ENCODE measurements at regions not wholly inside any gene's neighbourhood (a gene's known extent, or its start where the extent isn't known, plus 50 kb on each side); places are given as distances from the start of the nearest gene placed in this dataset.

DNA sequence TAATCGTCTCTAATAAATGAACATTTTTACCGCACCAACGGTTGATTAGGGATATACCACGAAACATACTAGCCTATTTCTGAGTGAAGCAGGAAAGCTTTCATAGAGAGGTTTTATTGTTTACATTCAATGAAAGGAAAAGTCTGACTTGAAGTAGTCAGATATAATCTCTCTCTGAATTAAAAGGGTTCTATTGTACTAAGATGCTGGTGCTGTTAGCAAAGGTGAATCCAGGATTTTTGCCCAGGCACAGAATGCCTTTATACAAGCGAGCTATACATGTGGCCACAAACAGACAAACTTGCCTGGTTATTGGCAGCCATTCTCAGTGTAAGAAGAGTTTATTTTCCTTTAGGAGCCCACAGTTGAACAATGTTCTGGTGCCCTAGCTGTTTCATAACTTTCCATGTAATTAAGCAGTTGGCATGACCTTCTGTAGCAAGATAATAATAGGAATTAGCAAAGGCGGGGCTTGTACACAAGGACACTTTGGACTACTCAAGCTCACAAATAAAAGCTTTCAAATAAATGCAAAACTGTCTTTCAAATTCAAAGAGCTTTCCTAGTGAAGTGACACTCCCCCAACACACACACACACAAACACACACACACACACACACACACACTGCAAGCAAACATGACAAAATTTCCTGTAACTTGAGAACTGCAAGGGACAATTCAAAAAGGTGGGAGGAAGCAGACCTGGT, 198.7 kb upstream of the MAP3K1 start:
- Histone ChIP-seq H3K4me2 (ENCODE audit: low read depth, low read length) (no peak overlapping the region), H3K4me1 (ENCODE audit: insufficient read depth, low read length) (peaks cover 13% of the 10 kb centered on the region), H2AFZ (ENCODE audit: low read length) (no peak overlapping the region), H3K36me3 (replicated peaks in 1 of 2; ENCODE audit: control insufficient read depth in 1 of 2, insufficient read depth in 2 of 2, low read length in 2 of 2) (no peaks in the 10 kb centered on the region), H3K27ac (ENCODE audit: extremely low read length, insufficient read depth, low read length) (no peak overlapping the region), H3K79me2 (ENCODE audit: insufficient read depth, low read length) (no peaks in the 10 kb centered on the region), H3K9ac (ENCODE audit: insufficient read depth, low read depth, low read length) (no peak overlapping the region), H3K9me3 (ENCODE audit: low read length) (peaks cover 18% of the 10 kb centered on the region), H3K27me3 (ENCODE audit: control insufficient read depth in 1 of 2, insufficient read depth in 2 of 2, low read length in 2 of 2) (no peaks in the 10 kb centered on the region; a peak in 1 of 5 replicates), H4K20me1 (ENCODE audit: insufficient read depth, low read length) (no peaks in the 10 kb centered on the region), H3K4me3 (replicated peaks in 1 of 3; ENCODE audit: insufficient read depth in 1 of 3, low read depth in 2 of 3, low read length in 3 of 3) (no peak overlapping the region)
- WGBS (ENCODE audit: low lambda C conversion rate) = 78% methylated on average over 6 of the region's 6 CpGs
- intact Hi-C loops (cut with micrococcal nuclease; ENCODE audit: unreplicated experiment) = no loop called here
- BruUV-seq (replicated peaks) = no TSS peak
- no peak for FAIRE-seq
- DNase-seq (ENCODE audit: low spot score) = no peak
- POLR2A ChIA-PET = no interaction called here
- TF ChIP-seq CREB1 (IDR thresholded peaks at IDR 0.05) (no peak), CREB1 (CRISPR knock-in tag; IDR thresholded peaks at IDR 0.05) (no peak), SP5 (CRISPR knock-in tag; IDR thresholded peaks at IDR 0.05; ENCODE audit: borderline replicate concordance, low read depth) (no peak), CBX2 (IDR thresholded peaks at IDR 0.05; ENCODE audit: low read depth, low read length) (no peak), CBX2 (CRISPR knock-in tag; IDR thresholded peaks at IDR 0.05; ENCODE audit: low read depth) (no peak), THAP11 (CRISPR knock-in tag; IDR thresholded peaks at IDR 0.05) (no peak), GABPB1 (CRISPR knock-in tag; IDR thresholded peaks at IDR 0.05) (no peak), KMT2B (CRISPR knock-in tag; IDR thresholded peaks at IDR 0.05) (no peak), ZNF678 (CRISPR knock-in tag; IDR thresholded peaks at IDR 0.05) (no peak), ARHGAP35 (CRISPR knock-in tag; IDR thresholded peaks at IDR 0.05; ENCODE audit: borderline replicate concordance) (no peak), ZNF563 (CRISPR knock-in tag; IDR thresholded peaks at IDR 0.05) (no peak)
- TF ChIP-seq, protein P1, sequence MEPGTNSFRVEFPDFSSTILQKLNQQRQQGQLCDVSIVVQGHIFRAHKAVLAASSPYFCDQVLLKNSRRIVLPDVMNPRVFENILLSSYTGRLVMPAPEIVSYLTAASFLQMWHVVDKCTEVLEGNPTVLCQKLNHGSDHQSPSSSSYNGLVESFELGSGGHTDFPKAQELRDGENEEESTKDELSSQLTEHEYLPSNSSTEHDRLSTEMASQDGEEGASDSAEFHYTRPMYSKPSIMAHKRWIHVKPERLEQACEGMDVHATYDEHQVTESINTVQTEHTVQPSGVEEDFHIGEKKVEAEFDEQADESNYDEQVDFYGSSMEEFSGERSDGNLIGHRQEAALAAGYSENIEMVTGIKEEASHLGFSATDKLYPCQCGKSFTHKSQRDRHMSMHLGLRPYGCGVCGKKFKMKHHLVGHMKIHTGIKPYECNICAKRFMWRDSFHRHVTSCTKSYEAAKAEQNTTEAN (CRISPR knock-in tag; conservative IDR thresholded peaks at IDR 0.05) = no peak
- TF ChIP-seq, protein P2, sequence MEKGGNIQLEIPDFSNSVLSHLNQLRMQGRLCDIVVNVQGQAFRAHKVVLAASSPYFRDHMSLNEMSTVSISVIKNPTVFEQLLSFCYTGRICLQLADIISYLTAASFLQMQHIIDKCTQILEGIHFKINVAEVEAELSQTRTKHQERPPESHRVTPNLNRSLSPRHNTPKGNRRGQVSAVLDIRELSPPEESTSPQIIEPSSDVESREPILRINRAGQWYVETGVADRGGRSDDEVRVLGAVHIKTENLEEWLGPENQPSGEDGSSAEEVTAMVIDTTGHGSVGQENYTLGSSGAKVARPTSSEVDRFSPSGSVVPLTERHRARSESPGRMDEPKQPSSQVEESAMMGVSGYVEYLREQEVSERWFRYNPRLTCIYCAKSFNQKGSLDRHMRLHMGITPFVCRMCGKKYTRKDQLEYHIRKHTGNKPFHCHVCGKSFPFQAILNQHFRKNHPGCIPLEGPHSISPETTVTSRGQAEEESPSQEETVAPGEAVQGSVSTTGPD (CRISPR knock-in tag; IDR thresholded peaks at IDR 0.05) = no peak
- TF ChIP-seq, protein P3, sequence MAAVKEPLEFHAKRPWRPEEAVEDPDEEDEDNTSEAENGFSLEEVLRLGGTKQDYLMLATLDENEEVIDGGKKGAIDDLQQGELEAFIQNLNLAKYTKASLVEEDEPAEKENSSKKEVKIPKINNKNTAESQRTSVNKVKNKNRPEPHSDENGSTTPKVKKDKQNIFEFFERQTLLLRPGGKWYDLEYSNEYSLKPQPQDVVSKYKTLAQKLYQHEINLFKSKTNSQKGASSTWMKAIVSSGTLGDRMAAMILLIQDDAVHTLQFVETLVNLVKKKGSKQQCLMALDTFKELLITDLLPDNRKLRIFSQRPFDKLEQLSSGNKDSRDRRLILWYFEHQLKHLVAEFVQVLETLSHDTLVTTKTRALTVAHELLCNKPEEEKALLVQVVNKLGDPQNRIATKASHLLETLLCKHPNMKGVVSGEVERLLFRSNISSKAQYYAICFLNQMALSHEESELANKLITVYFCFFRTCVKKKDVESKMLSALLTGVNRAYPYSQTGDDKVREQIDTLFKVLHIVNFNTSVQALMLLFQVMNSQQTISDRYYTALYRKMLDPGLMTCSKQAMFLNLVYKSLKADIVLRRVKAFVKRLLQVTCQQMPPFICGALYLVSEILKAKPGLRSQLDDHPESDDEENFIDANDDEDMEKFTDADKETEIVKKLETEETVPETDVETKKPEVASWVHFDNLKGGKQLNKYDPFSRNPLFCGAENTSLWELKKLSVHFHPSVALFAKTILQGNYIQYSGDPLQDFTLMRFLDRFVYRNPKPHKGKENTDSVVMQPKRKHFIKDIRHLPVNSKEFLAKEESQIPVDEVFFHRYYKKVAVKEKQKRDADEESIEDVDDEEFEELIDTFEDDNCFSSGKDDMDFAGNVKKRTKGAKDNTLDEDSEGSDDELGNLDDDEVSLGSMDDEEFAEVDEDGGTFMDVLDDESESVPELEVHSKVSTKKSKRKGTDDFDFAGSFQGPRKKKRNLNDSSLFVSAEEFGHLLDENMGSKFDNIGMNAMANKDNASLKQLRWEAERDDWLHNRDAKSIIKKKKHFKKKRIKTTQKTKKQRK (IDR thresholded peaks at IDR 0.05; ENCODE audit: low read length) = no peak
- TF ChIP-seq, protein P4, sequence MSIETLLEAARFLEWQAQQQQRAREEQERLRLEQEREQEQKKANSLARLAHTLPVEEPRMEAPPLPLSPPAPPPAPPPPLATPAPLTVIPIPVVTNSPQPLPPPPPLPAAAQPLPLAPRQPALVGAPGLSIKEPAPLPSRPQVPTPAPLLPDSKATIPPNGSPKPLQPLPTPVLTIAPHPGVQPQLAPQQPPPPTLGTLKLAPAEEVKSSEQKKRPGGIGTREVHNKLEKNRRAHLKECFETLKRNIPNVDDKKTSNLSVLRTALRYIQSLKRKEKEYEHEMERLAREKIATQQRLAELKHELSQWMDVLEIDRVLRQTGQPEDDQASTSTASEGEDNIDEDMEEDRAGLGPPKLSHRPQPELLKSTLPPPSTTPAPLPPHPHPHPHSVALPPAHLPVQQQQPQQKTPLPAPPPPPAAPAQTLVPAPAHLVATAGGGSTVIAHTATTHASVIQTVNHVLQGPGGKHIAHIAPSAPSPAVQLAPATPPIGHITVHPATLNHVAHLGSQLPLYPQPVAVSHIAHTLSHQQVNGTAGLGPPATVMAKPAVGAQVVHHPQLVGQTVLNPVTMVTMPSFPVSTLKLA (IDR thresholded peaks at IDR 0.05) = no peak
- TF ChIP-seq, protein P5, sequence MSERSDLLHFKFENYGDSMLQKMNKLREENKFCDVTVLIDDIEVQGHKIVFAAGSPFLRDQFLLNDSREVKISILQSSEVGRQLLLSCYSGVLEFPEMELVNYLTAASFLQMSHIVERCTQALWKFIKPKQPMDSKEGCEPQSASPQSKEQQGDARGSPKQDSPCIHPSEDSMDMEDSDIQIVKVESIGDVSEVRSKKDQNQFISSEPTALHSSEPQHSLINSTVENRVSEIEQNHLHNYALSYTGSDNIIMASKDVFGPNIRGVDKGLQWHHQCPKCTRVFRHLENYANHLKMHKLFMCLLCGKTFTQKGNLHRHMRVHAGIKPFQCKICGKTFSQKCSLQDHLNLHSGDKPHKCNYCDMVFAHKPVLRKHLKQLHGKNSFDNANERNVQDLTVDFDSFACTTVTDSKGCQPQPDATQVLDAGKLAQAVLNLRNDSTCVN (CRISPR knock-in tag; IDR thresholded peaks at IDR 0.05; ENCODE audit: borderline replicate concordance) = no peak
- CTCF ChIA-PET (ENCODE audit: low intra/inter-chr PET ratio, low total read pairs) = no interaction called here
- no peak for ATAC-seq
- in situ Hi-C loops (cut with HindIII; ENCODE audit: extremely low pct_ligation_motif_present, low pct_unique_long_range_greater_than_20kb) = no loop called here

Measured in HepG2 (cell line).